GM04503 (cell line): ENCODE measurements at regions not wholly inside any gene's neighbourhood (a gene's known extent, or its start where the extent isn't known, plus 50 kb on each side); places are given as distances from the start of the nearest gene placed in this dataset.

ENCODE experiments used
- DNase-seq: peaks from one replicate; pipeline ENCODE4 v3.0.0-alpha.2; 2012; ENCODE audit warnings: low read depth

DNA sequence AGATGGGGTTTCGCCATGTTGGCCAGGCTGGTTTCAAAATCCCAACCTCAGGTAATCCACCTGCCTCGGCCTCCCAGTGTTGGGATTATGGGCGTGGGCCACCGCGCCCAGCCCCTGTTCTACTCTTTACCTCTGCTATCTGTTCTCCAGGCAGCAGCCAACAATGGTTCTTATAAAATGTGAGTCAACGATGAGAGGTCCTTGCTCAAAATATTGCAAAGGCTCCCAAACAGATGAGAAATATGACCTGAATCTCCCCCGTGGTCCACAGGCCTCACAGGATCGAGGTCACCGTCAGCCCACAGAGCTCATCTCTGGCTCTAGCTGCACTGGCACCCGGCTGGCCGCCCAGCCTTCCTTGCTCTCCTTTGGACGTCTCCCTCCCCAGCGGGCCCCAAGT is 62.0 kb upstream of the EGFR start:
- DNase-seq: no peak

- DNase-seq: no peak
These were observed 58.3 kb upstream of the EGFR start for GRCh38 chr7:54960517-54960916.

DNA sequence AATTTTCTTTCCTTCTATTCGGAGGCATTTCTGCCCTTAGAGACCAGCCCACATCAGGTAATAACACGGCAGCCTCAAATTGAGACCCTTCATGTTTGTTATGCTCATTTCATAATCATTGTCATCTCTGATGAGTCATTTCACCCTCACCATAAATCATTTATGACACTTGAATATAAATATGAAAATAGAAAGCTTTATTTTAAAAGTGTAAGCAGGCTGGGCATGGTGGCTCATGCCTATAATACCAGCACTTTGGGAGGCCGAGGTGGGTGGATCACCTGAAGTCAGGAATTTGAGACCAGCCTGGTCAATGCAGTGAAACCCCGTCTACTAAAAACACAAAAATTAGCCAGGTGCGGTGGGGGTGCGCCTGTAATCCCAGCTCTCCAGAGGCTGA is 57.4 kb upstream of the EGFR start:
- DNase-seq: no peak

DNA sequence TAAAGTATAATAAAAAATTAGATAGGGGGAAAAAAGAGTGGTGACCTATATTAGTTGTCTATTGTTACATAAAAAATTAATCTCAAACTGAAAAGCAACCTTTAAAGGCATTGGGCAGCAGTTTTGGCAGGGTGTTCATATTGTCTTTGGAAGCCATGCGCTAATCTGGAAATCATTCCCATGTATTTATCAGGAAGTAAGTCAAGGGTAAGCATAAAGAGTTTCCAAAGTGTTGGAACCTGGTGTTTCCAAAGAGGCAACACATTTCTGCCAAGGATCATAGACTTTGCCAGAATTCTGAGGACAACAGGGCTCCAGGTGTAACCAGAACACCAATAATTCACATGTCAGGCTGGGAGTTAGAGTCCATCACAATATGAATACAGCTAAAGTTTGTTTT is 55.7 kb upstream of the EGFR start:
- DNase-seq: no peak

DNA sequence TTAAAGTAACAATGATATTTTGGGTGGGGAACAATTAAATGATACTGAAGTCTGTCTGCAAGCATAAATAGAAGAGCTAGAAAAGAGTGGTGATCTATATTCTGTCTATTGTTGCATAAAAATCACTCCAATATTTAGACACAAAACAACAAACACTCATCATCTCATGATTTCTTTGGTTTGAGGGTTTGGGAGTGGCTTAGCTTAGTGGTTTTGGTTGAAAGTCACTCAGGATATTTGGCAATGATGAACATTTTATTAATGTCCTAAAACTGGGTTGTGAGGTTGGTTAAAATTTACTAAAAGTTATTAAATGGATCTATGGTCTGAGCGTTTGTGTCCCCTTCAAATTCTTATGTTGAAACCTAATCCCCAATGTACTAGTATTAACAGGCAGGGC is 54.7 kb upstream of the EGFR start:
- DNase-seq: no peak

- DNase-seq: no peak
These were observed 51.4 kb upstream of the EGFR start for GRCh38 chr7:54967377-54967776.

GRCh38 chr7:54968018-54968417 is 50.8 kb upstream of the EGFR start:
- DNase-seq: no peak
